GM21367 (cell line): ENCODE measurements at regions not wholly inside any gene's neighbourhood (a gene's known extent, or its start where the extent isn't known, plus 50 kb on each side); places are given as distances from the start of the nearest gene placed in this dataset.
"Not testable (repeated sequence)": the region's sequence is repeated elsewhere in the genome, so short reads cannot be mapped to it uniquely, and the experiment has no call there.

Experiments used
- ATAC-seq: cut with Tn5 transposase; IDR thresholded peaks from one replicate; pipeline ENCODE4 v1.9.1; 2021; ENCODE audit not compliant: unreplicated experiment

DNA sequence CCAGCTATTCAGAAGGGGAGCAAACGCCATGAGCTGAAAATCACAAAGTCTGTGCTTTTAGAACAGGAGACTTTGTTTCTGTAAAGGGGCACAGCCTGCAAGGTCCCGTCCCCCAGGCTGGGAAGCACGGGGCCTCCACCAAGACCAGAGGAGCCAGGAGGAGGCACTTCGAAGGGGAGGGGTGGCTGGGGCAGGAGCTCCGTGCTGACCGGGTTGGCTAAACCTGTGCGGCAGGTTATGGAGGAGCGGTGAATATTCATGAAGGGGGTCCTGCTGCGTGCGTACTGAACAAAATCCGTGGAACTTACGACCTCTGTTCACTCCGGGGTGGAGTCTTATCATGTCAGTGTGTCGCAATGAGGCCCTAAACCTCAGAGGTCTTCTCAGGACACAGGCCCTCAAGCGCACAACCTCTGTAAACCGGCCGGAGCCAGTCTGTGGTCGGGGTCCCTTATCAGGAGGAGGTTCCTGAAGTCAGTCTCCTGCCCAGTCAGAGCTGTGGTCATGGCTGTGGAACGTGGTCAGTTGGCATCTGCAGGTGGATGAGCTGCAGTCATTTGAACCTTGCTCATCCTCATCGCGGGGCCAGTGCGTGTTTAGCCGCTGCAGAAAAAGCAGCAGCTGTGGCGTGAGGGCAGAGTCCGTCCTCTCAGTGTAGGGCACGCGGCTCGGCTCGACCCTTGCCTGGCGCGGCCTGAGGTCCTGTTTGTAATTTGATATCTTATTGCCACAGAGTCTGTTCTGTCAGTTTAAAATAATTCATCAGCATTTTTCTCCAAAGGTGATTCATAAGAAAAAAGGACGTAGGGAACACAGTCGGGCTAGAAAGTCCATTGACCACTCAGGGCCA, 5507.7 kb upstream of the TPTE start:
- not testable (repeated sequence) for ATAC-seq

DNA sequence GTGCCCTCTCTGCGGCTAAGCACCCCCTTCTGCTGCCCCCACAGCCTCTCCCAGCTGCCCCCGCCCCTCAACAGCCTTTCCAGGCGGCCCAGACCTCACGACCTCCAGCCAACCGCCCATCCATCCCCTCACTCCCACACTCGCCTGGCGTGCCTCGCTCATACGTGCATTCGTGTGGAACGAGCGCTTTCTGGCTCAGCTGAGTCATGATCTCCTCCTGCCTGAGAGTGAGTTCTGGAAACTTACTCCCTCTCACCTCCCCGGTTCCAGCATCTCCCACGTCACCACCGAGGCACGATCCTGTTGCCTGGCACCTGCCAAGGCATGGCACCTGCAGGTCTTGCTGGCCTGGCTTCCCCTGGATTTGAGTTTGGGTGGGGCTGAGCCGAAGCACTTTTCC, 5506.2 kb upstream of the TPTE start:
- not testable (repeated sequence) for ATAC-seq

DNA sequence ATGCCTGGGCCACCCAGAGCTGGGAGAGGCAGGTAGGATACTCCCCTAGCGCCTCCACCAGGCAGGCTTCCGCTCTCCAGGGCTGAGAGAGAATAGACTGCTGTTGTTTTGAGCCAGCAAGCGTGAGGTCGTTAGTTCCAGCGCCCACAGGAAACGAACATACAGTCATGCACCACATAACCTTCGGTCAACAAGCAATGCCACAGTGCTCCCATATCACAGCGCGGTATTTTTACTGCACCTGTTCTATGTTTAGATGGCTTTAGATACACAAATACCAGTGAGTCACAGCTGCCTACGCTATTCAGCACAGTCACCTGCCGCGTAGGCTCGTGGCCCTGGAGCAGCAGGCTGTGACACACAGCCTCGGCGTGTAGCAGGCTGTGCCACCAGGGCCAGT, 5502.3 kb upstream of the TPTE start:
- peak; percentile 51 for ATAC-seq

GRCh38 chr21:5021815-5022214, 5499.6 kb upstream of the TPTE start:
- not testable (repeated sequence) for ATAC-seq

DNA sequence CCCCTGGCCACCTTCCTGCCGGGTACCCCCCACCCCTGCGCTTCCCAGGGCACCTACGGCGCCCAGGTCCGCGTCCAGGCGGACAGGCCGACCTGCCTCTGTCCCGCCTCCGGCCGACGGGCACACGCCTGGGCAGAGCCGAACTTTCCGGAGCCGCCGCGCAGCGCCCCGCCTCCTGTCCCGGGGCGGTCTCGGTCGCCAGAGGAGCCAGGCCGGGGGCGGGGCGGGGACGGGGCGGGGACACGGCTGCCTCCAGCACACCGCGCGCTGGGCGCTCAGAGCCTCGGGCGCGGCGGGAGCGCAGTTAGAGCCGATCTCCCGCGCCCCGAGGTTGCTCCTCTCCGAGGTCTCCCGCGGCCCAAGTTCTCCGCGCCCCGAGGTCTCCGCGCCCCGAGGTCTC, 5499.1 kb upstream of the TPTE start:
- not testable (repeated sequence) for ATAC-seq

DNA sequence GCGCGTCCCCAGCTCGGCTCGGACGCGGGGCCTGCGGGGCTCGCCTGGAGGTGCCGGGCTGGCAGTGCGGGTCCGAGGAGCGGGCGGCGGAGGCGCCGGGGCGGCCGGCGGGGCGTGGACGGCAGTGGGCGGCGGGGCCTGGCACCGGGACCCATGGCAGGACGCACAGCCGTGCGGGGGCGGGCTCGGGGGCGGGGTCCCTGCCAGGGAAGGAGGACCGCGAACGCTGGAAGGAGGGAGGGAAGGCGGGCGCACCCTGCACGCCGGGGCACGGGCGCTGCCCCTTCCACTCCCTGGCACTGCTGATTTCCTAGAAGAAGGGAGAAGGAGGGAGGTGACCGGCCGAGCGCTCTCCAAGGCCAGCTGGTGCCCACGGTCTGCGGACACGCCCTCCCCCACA, 5498.6 kb upstream of the TPTE start:
- ATAC-seq, result not testable (repeated sequence)

GRCh38 chr21:5035147-5035546, 5486.2 kb upstream of the TPTE start:
- not testable (repeated sequence) for ATAC-seq

- ATAC-seq, result not testable (repeated sequence)
Measured at GRCh38 chr21:5035587-5035986, 5485.8 kb upstream of the TPTE start.

- ATAC-seq, result not testable (repeated sequence)
Measured at GRCh38 chr21:5037606-5038331, 5483.6 kb upstream of the TPTE start.

GRCh38 chr21:5039926-5040325, 5481.5 kb upstream of the TPTE start:
- ATAC-seq, result not testable (repeated sequence)

DNA sequence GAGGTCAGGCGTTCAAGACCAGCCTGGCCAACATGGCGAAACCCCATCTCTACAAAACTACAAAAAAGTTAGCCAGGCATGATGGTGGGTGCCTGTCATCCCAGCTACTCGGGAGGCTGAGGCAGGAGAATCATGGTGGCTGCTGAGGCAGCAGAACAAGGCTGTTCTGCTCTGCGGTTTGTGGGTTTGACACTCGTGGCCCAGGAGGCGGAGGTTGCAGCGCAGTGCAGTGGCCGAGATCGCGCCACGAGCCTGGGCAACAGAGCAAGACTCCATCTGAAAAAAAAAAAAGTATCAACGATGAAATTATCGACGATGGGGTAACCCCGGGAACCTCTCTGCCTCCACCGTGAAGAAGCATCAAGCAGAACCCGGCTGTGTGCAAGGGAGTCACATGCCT, 5478.8 kb upstream of the TPTE start:
- not testable (repeated sequence) for ATAC-seq

DNA sequence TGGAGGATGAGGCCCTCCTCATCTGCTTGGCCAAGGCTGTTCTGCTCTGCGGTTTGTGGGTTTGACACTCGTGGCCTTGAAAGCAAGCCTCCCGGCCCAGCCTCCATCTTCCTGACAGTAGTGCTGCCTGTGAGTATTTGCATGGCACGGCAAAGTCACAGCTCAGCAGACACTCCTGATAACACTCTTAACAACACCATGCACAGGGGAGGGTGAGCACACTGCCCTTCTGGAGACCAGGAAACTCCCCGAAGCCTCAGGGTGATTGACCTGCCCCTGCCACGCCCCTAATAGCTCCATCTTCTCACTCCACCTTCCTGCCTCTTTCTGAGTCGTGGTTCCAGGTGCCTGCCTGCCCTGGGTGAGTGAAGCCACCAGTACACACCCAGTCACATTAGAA, 5476.6 kb upstream of the TPTE start:
- not testable (repeated sequence) for ATAC-seq

GRCh38 chr21:5051303-5052018, 5469.9 kb upstream of the TPTE start:
- ATAC-seq, result not testable (repeated sequence)

- ATAC-seq, result not testable (repeated sequence)
Measured at GRCh38 chr21:5055027-5055754, 5466.2 kb upstream of the TPTE start.

- not testable (repeated sequence) for ATAC-seq
Measured at GRCh38 chr21:5055996-5056962, 5465.1 kb upstream of the TPTE start.

DNA sequence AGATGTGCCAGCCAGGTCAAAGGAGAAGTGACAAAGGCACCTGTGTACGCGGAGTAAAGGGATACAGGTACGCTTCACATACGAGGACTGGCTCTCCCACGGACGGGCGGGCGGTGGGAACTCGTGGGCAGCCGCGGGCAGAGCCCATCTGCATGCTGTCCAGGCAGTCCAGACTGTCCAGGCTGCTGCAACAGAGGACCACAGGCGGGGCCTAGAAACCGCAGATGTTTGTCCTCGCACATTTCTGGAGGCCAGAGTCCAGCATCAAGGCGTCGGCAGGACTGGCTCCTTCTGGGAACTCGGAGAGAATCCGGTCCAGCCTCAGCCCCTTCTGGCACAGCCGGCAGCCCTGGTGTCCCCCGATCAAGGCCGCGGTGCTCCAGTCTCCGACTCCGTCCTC, 5464.3 kb upstream of the TPTE start:
- not testable (repeated sequence) for ATAC-seq

DNA sequence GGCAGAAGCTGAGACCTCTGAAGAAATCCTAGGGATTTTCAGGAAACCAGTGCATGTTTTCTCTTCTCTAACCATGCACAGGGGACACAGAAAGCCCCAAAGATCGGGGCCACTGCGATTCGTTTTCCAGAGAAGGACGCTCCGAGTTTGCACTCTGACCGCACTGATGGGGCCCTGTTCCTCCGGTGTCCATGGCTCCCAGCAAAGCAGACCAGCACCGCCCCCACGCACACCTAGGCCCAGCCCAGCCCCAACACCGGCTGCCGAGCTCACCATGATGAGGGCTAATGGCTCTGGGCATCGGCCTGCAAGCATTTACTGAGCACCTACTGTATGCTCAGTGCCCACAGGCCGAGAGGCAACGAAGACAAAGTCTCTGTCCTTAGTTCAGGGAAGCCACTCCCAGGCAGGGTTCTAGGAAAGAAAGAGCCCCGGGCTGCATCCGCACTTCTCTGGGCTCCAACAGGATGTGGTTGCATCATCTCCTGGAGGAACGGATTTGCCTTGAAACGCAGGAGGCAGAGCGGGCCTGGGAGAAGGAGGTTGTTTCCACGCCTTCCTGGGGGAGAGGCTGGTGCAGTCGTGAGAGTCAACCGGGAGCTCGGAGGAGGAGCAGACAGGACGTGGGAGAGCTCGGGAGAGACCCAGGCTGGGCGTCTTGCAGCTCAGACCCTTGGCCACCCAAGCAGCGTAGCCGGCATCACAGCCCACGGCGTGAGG, 5460.9 kb upstream of the TPTE start:
- not testable (repeated sequence) for ATAC-seq

DNA sequence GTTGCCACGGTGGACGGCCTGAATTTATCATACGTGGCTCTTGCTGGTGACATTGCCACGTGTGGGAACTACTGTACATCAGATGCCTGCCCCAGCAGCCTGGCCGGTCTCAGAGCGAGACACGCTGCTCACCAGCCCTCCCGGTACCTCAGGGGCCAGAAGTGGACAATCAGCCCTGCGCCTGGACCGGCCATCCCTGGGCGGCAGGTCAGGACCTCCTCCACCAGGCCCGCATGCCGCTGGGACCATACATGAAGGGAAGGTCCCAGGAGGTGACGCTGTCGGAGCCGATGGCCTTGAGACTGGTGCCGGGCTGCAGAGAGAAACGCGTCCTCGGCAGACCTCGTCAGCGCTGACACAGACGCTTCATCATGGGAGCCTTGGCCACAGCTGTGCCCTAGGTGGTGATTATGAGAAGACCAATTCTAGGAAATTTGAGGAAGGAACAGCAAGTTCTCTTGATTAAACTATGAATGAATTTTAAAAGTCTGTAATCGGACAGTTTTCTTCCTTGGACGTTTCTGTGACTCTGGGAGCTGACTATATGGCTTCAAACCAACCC, 5456.7 kb upstream of the TPTE start:
- ATAC-seq, result not testable (repeated sequence)
